GM19351 (cell line): ENCODE measurements at regions not wholly inside any gene's neighbourhood (a gene's known extent, or its start where the extent isn't known, plus 50 kb on each side); places are given as distances from the start of the nearest gene placed in this dataset.
"Not testable (repeated sequence)": the region's sequence is repeated elsewhere in the genome, so short reads cannot be mapped to it uniquely, and the experiment has no call there.

ENCODE experiments used
- ATAC-seq: cut with Tn5 transposase; IDR thresholded peaks from one replicate; pipeline ENCODE4 v1.9.1; 2021; ENCODE audit warnings: mild to moderate bottlenecking, moderate library complexity; ENCODE audit not compliant: unreplicated experiment

- ATAC-seq: no peak
These were observed 489.1 kb upstream of the TSHZ3 start for GRCh38 chr19:31838163-31838815.

- no peak for ATAC-seq
These were observed 491.1 kb upstream of the TSHZ3 start for GRCh38 chr19:31840371-31840770.

- ATAC-seq: no peak
These were observed 492.5 kb upstream of the TSHZ3 start for GRCh38 chr19:31841755-31842154.

- ATAC-seq: no peak
These were observed 482.3 kb upstream of the ZNF507 start for GRCh38 chr19:31863122-31863521.

GRCh38 chr19:31874313-31874712 lies 471.1 kb upstream of the ZNF507 start:
- ATAC-seq: no peak

- ATAC-seq: no peak
These were observed 469.8 kb upstream of the ZNF507 start for GRCh38 chr19:31875591-31875990.

- no peak for ATAC-seq
These were observed 465.1 kb upstream of the ZNF507 start for GRCh38 chr19:31880283-31880682.

GRCh38 chr19:31881988-31882387 lies 463.4 kb upstream of the ZNF507 start:
- ATAC-seq: no peak

GRCh38 chr19:31882709-31883108 lies 462.7 kb upstream of the ZNF507 start:
- ATAC-seq: no peak

- no peak for ATAC-seq
These were observed 462.0 kb upstream of the ZNF507 start for GRCh38 chr19:31883296-31883990.

GRCh38 chr19:31885280-31885853 lies 460.0 kb upstream of the ZNF507 start:
- no peak for ATAC-seq

- no peak for ATAC-seq
These were observed 455.2 kb upstream of the ZNF507 start for GRCh38 chr19:31890230-31890629.

- no peak for ATAC-seq
These were observed 453.4 kb upstream of the ZNF507 start for GRCh38 chr19:31892060-31892459.

GRCh38 chr19:31893491-31893890 lies 451.9 kb upstream of the ZNF507 start:
- ATAC-seq: not testable (repeated sequence)

GRCh38 chr19:31894451-31894850 lies 451.0 kb upstream of the ZNF507 start:
- no peak for ATAC-seq

GRCh38 chr19:31897292-31897691 lies 448.1 kb upstream of the ZNF507 start:
- no peak for ATAC-seq

- no peak for ATAC-seq
These were observed 444.4 kb upstream of the ZNF507 start for GRCh38 chr19:31900991-31901390.

GRCh38 chr19:31902821-31903220 lies 442.6 kb upstream of the ZNF507 start:
- no peak for ATAC-seq

- ATAC-seq: no peak
These were observed 441.4 kb upstream of the ZNF507 start for GRCh38 chr19:31903979-31904378.

- ATAC-seq: no peak
These were observed 439.1 kb upstream of the ZNF507 start for GRCh38 chr19:31906111-31906871.

- no peak for ATAC-seq
These were observed 437.7 kb upstream of the ZNF507 start for GRCh38 chr19:31907661-31908060.

GRCh38 chr19:31908080-31908479 lies 437.3 kb upstream of the ZNF507 start:
- no peak for ATAC-seq
